ENCODE measurements at regions not wholly inside any gene's neighbourhood (a gene's known extent, or its start where the extent isn't known, plus 50 kb on each side); places are given as distances from the start of the nearest gene placed in this dataset.

DNA sequence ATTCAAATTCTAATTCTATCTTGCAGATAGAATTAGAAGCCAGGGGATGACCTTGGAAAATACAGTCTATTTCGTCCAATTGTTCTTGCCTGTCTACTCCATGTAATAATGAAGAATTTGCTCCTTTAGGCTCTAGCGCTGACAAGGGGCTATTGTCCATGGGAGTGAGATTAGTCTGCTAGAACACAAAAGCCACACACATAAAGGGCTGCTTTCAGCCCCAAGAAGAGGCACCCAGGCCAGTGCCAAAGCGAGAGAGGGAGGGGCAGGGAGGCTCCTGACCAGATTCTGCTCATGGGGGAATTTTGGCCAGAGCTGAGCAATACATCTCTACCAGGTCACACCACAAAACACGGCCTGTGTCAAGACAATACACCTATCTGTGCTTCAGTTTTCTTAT, 1306.9 kb downstream of the UQCRFS1 start:
- Histone ChIP-seq H3K9me3 (peaks cover 16% of the 10 kb centered on the region; the same call in 1 of the 3 replicates), H3K4me2 (no peak overlapping the region), H3K4me3 (no peak overlapping the region), H3K27ac (no peak overlapping the region), H3K4me1 (no peaks in the 10 kb centered on the region)
- FAIRE-seq (no peak), ATAC-seq (no peak), DNase-seq (ENCODE audit: low read depth in 1 of 2, low spot score in 1 of 2) (no peak)
- CTCF ChIA-PET: no interaction called here
- POLR2A ChIA-PET: no interaction called here
- 13% methylated on average over 4 of the region's 4 CpGs for WGBS (ENCODE audit: missing lambda C conversion rate)
- TF ChIP-seq GATA3 (IDR thresholded peaks at IDR 0.05; ENCODE audit: borderline replicate concordance): no peak
- no peak for TF ChIP-seq EHF (CRISPR knock-in tag; IDR thresholded peaks at IDR 0.05)
- TF ChIP-seq FOSB (CRISPR knock-in tag; IDR thresholded peaks at IDR 0.05): no peak
- TF ChIP-seq RFX5 (IDR thresholded peaks at IDR 0.05): no peak
- TF ChIP-seq FOSL2 (IDR thresholded peaks at IDR 0.05): no peak
- no peak for TF ChIP-seq FOSL2 (CRISPR knock-in tag; IDR thresholded peaks at IDR 0.05)
- TF ChIP-seq HOXB5 (CRISPR knock-in tag; IDR thresholded peaks at IDR 0.05): no peak

DNA sequence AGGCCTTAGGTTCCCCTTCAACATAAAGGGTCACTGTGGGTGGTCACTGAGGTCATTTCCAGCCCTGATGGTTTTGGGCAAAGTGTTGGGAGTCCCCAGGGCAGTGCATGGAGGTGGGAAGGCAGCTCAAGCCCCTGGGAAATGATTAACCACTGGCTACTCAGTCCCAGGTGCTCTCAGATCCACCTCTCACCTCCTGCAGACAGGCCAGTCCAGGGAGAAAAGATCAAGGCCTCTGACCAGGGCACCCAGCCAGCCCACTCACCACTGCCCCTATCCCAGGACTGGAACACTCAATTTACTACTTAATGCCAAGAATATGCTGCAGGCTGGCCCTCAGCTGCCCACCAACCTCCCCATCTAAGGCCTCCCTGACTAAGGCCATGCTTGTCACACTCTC, 1307.9 kb downstream of the UQCRFS1 start:
- Histone ChIP-seq H3K4me2 (no peak overlapping the region), H3K4me1 (no peaks in the 10 kb centered on the region), H3K9me3 (peaks cover 13% of the 10 kb centered on the region; the same call in 1 of the 3 replicates), H3K4me3 (no peak overlapping the region), H3K27ac (no peak overlapping the region)
- CTCF ChIA-PET: no interaction called here
- POLR2A ChIA-PET: no interaction called here
- no peak for ATAC-seq
- no peak for FAIRE-seq
- TF ChIP-seq ZNF302 (CRISPR knock-in tag; IDR thresholded peaks at IDR 0.05): no peak
- TF ChIP-seq SREBF2 (IDR thresholded peaks at IDR 0.05): no peak
- TF ChIP-seq RAD21 (conservative IDR thresholded peaks at IDR 0.05 in 1 of 2, IDR thresholded peaks at IDR 0.05 in 1 of 2): no peak
- no peak for TF ChIP-seq FOSL2 (IDR thresholded peaks at IDR 0.05)
- no peak for TF ChIP-seq FOSL2 (CRISPR knock-in tag; IDR thresholded peaks at IDR 0.05)
- no peak for TF ChIP-seq CHD4 (IDR thresholded peaks at IDR 0.05; ENCODE audit: borderline replicate concordance)
- no peak for TF ChIP-seq FOXS1 (CRISPR knock-in tag; IDR thresholded peaks at IDR 0.05)
- no peak for TF ChIP-seq FOSB (CRISPR knock-in tag; IDR thresholded peaks at IDR 0.05)
- TF ChIP-seq ZSCAN20 (CRISPR knock-in tag; IDR thresholded peaks at IDR 0.05): no peak
- no peak for TF ChIP-seq HOXB13 (CRISPR knock-in tag; IDR thresholded peaks at IDR 0.05; ENCODE audit: low read depth)
- TF ChIP-seq TFCP2L1 (CRISPR knock-in tag; IDR thresholded peaks at IDR 0.05): no peak
- no peak for TF ChIP-seq POLR2A (IDR thresholded peaks at IDR 0.05; ENCODE audit: low read length)
- no peak for DNase-seq (ENCODE audit: low read depth in 1 of 2, low spot score in 1 of 2)

DNA sequence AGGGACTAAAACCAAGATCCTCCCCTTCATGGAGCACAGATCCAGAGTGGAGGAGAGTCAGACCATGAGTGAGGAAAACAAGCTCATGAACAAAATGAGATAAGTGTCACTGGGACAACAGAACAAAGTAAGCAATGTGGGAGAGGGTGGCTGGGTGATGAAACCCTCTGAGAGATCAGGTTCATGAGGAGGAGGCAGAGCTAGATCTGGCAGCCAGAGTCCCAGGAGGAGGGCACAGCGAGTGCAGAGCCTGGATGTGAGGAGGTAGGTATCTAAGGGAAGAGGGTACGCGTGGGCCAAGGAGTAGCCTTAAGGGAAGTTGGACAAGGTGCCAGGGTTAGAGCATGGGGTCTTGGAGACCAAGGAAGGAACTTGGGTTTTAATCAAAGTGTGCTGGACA, 1311.9 kb downstream of the UQCRFS1 start:
- Histone ChIP-seq H3K27ac (no peak overlapping the region), H3K4me2 (no peak overlapping the region), H3K4me3 (no peak overlapping the region), H3K9me3 (peaks cover 12% of the 10 kb centered on the region; the same call in 1 of the 3 replicates), H3K4me1 (no peaks in the 10 kb centered on the region)
- POLR2A ChIA-PET: no interaction called here
- DNase-seq (ENCODE audit: low read depth in 1 of 2, low spot score in 1 of 2) (no peak), ATAC-seq (no peak), FAIRE-seq (no peak)
- WGBS (ENCODE audit: missing lambda C conversion rate): 19% methylated on average over 3 of the region's 3 CpGs
- no peak for TF ChIP-seq SMC3 (IDR thresholded peaks at IDR 0.05)
- TF ChIP-seq EHMT2 (IDR thresholded peaks at IDR 0.05; ENCODE audit: low read depth): no peak
- no peak for TF ChIP-seq TFCP2L1 (CRISPR knock-in tag; IDR thresholded peaks at IDR 0.05)
- TF ChIP-seq ESRRA (IDR thresholded peaks at IDR 0.05; ENCODE audit: borderline replicate concordance, low read length): no peak
- no peak for TF ChIP-seq HOXB13 (CRISPR knock-in tag; IDR thresholded peaks at IDR 0.05; ENCODE audit: low read depth)
- TF ChIP-seq, protein P1, sequence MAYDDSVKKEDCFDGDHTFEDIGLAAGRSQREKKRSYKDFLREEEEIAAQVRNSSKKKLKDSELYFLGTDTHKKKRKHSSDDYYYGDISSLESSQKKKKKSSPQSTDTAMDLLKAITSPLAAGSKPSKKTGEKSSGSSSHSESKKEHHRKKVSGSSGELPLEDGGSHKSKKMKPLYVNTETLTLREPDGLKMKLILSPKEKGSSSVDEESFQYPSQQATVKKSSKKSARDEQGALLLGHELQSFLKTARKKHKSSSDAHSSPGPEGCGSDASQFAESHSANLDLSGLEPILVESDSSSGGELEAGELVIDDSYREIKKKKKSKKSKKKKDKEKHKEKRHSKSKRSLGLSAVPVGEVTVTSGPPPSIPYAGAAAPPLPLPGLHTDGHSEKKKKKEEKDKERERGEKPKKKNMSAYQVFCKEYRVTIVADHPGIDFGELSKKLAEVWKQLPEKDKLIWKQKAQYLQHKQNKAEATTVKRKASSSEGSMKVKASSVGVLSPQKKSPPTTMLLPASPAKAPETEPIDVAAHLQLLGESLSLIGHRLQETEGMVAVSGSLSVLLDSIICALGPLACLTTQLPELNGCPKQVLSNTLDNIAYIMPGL (CRISPR knock-in tag; IDR thresholded peaks at IDR 0.05; ENCODE audit: borderline replicate concordance): no peak
- no peak for TF ChIP-seq POLR2AphosphoS2 (conservative IDR thresholded peaks at IDR 0.05; ENCODE audit: low read length)
- TF ChIP-seq RCOR1 (IDR thresholded peaks at IDR 0.05; ENCODE audit: low read depth, low read length): no peak
- no peak for TF ChIP-seq CBX2 (IDR thresholded peaks at IDR 0.05; ENCODE audit: borderline replicate concordance, low read depth)
- TF ChIP-seq HDAC2 (IDR thresholded peaks at IDR 0.05): no peak
- CTCF ChIA-PET: no interaction called here

Data from A549 (cell line).